OCI-LY7 (cell line): ENCODE measurements at regions not wholly inside any gene's neighbourhood (a gene's known extent, or its start where the extent isn't known, plus 50 kb on each side); places are given as distances from the start of the nearest gene placed in this dataset.
"Not testable (repeated sequence)": the region's sequence is repeated elsewhere in the genome, so short reads cannot be mapped to it uniquely, and the experiment has no call there.

Experiments used
- BruUV-seq: library from RNA; stranded (reverse); fragments of 400-500 nt; replicated peaks from 2 replicates; lab custom pipeline; 2021; lab: Mats Ljungman, UMichigan
- CTCF ChIA-PET: fragments of 300-600 bp; sonication (Branson Sonifier 250); formaldehyde crosslinking; loops from one replicate; lab custom pipeline; 2022; ENCODE audit warnings: antibody characterized with exemption; ENCODE audit not compliant: unreplicated experiment; lab: Charles Lee
- POLR2A ChIA-PET: fragments of 300-600 bp; sonication (Branson Sonifier 250); formaldehyde crosslinking; loops from one replicate; lab custom pipeline; 2022; ENCODE audit warnings: antibody characterized with exemption; lab: Charles Lee
- DNase-seq: peaks from one replicate; pipeline ENCODE4 v3.0.0-alpha.2; 2015; ENCODE audit warnings: low spot score
- H2AFZ ChIP-seq: fragments of 200-600 bp; sonication (generic), shearing (Covaris generic); 2 replicates; pipeline ENCODE4 v1.6.1; 2014; ENCODE audit warnings: mild to moderate bottlenecking, antibody characterized with exemption, low read length, moderate library complexity
- H3K27ac ChIP-seq: fragments of 200-600 bp; sonication (generic); 2 replicates; pipeline ENCODE4 v1.5.1; 2014; ENCODE audit warnings: mixed run types, low read depth, mild to moderate bottlenecking, moderate library complexity, low read length, inconsistent platforms; ENCODE audit not compliant: poor library complexity, severe bottlenecking
- H3K36me3 ChIP-seq: fragments of 200-600 bp; sonication (generic); 2 replicates; pipeline ENCODE4 v1.6.1; 2014; ENCODE audit warnings: mild to moderate bottlenecking, antibody characterized with exemption, low read length, moderate library complexity, mixed read lengths; ENCODE audit not compliant: insufficient read depth
- H3K4me1 ChIP-seq: fragments of 200-600 bp; sonication (generic); 2 replicates; pipeline ENCODE4 v1.5.1; 2014; ENCODE audit warnings: mild to moderate bottlenecking, low read length; ENCODE audit not compliant: insufficient read depth, poor library complexity, severe bottlenecking
- H3K4me2 ChIP-seq: fragments of 200-600 bp; sonication (generic); 2 replicates; pipeline ENCODE4 v1.6.1; 2014; ENCODE audit warnings: mild to moderate bottlenecking, low read length
- H3K4me3 ChIP-seq: fragments of 200-600 bp; sonication (generic); 2 replicates; pipeline ENCODE4 v1.5.1; 2014; ENCODE audit warnings: mild to moderate bottlenecking, low read depth, low read length; ENCODE audit not compliant: poor library complexity, severe bottlenecking
- H3K79me2 ChIP-seq: fragments of 200-600 bp; sonication (generic); 2 replicates; pipeline ENCODE4 v1.6.1; 2016; ENCODE audit warnings: low read depth, mild to moderate bottlenecking, low read length, moderate library complexity, mixed read lengths; ENCODE audit not compliant: insufficient read depth
- H3K9me2 ChIP-seq: fragments of 200-600 bp; sonication (generic); 2 replicates; pipeline ENCODE4 v1.6.1; 2016; ENCODE audit warnings: mild to moderate bottlenecking, low read length, mixed read lengths; ENCODE audit not compliant: insufficient read depth
- H3K9me3 ChIP-seq: fragments of 200-600 bp; sonication (generic); 2 replicates; pipeline ENCODE4 v1.6.1; 2014; ENCODE audit warnings: mild to moderate bottlenecking, mixed run types, low read length, mixed read lengths
- H4K20me1 ChIP-seq: fragments of 200-600 bp; sonication (generic); 2 replicates; pipeline ENCODE4 v1.6.1; 2014; ENCODE audit warnings: mild to moderate bottlenecking, antibody characterized with exemption, low read length, moderate library complexity, mixed read lengths; ENCODE audit not compliant: insufficient read depth
- intact Hi-C: fragments of 100-400 bp; cut with micrococcal nuclease; formaldehyde crosslinking; loops from one replicate; pipeline ENCODE4 v1.10.0; 2022; ENCODE audit not compliant: unreplicated experiment
- TF ChIP-seq, protein P1 (sequence below): fragments of 200-600 bp; sonication (generic); conservative IDR thresholded peaks from 2 replicates; pipeline ENCODE4 v1.5.1; 2014; ENCODE audit warnings: mild to moderate bottlenecking, antibody characterized with exemption, low read length, moderate library complexity, mixed read lengths

DNA sequence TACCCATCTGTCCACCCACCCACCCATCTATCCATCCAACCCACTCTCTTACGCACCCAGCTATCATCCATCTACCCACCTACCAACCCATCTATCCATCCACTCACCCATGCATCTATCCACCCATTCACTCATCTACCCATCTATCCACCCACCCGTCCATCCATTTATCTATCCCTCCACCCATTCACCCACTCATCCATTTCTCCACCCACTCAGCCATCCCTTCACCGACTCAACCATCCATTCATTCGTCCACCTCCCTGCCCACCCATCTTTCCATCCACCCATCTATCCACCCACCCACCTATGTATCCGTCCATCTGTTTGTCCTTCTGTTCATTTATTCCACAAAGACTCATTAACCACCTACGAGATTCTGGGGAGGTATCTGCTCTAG lies 103.3 kb downstream of the DEFB131A start:
- H3K4me3 ChIP-seq, H3K9me3 ChIP-seq, H3K4me2 ChIP-seq, BruUV-seq, H4K20me1 ChIP-seq, POLR2A ChIA-PET, H3K9me2 ChIP-seq, H3K79me2 ChIP-seq, H3K36me3 ChIP-seq, H3K4me1 ChIP-seq, DNase-seq, CTCF ChIA-PET, H2AFZ ChIP-seq, intact Hi-C loops, H3K27ac ChIP-seq: not testable (repeated sequence)

DNA sequence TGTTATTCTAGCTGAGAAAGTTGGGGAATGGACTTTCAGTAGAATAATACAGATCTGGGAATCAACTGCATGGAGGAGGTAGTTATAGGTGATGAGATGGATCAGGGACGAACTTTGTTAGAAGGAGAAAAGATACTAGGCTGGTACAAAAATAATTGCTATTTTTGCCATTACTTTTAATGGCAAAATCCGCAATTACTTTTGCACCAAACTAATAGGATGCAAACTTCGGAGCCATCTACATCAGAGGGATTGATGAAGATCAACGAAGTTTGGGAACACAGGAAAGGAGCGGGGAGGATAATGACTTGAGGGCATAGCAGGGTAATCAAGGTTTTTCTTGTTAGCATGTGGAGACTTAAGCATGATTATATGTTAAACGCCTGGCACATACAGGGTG lies 111.9 kb downstream of the DEFB131A start:
- H3K4me3 ChIP-seq, H3K4me1 ChIP-seq, H3K9me3 ChIP-seq, H3K4me2 ChIP-seq, H3K27ac ChIP-seq, H3K9me2 ChIP-seq, H2AFZ ChIP-seq, BruUV-seq, CTCF ChIA-PET, POLR2A ChIA-PET, H3K79me2 ChIP-seq, H4K20me1 ChIP-seq, DNase-seq, intact Hi-C loops, H3K36me3 ChIP-seq: not testable (repeated sequence)

DNA sequence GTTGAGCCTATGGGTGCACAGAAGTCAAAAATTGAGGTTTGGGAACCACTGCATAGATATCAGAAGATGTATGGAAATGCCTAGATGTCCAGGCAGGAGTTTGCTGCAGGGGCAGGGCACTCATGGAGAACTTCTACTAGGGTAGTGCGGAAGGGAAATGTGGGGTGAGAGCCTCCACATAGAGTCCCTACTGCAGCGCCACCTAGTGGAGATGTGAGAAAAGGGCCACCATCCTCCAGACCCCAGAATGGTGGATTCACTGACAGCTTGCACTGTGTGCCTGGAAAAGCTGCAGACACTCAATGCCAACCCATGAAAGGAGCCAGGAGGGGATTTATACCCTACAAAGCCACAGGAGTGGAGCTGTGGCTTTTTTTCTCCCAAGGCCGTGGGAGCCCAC lies 133.7 kb downstream of the DEFB131A start:
- intact Hi-C loops, H3K9me2 ChIP-seq, H4K20me1 ChIP-seq, H3K79me2 ChIP-seq, H3K9me3 ChIP-seq, CTCF ChIA-PET, BruUV-seq, H3K4me3 ChIP-seq, H3K4me1 ChIP-seq, H3K36me3 ChIP-seq, H3K4me2 ChIP-seq, POLR2A ChIA-PET, H2AFZ ChIP-seq, H3K27ac ChIP-seq: not testable (repeated sequence)
- TF ChIP-seq, protein P1, sequence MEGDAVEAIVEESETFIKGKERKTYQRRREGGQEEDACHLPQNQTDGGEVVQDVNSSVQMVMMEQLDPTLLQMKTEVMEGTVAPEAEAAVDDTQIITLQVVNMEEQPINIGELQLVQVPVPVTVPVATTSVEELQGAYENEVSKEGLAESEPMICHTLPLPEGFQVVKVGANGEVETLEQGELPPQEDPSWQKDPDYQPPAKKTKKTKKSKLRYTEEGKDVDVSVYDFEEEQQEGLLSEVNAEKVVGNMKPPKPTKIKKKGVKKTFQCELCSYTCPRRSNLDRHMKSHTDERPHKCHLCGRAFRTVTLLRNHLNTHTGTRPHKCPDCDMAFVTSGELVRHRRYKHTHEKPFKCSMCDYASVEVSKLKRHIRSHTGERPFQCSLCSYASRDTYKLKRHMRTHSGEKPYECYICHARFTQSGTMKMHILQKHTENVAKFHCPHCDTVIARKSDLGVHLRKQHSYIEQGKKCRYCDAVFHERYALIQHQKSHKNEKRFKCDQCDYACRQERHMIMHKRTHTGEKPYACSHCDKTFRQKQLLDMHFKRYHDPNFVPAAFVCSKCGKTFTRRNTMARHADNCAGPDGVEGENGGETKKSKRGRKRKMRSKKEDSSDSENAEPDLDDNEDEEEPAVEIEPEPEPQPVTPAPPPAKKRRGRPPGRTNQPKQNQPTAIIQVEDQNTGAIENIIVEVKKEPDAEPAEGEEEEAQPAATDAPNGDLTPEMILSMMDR, result peak; percentile 61
- DNase-seq, result peak; percentile 0

DNA sequence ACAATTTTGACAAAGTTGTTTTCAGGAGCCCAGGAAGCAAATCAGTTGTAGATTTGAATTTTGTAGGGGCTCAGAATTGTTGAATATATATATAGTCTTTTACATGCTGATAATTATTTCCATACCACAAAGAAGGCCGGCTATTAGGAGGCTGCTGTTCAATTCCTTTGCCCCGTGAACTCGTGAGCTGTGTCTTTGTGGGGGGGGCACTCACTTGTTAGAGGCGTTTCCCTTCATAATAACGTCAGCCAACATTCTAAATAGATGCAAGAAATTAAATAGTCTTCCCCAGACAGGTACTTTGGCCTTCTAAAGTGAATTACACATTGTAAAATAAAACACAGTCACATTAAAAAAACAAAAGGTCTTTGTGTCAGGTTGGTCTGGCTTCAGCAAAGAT lies 138.7 kb downstream of the DEFB131A start:
- H2AFZ ChIP-seq, DNase-seq, H3K79me2 ChIP-seq, H3K27ac ChIP-seq, BruUV-seq, H3K4me2 ChIP-seq, POLR2A ChIA-PET, H3K4me1 ChIP-seq, H3K9me2 ChIP-seq, intact Hi-C loops, H3K4me3 ChIP-seq, CTCF ChIA-PET, H4K20me1 ChIP-seq, H3K36me3 ChIP-seq, H3K9me3 ChIP-seq: not testable (repeated sequence)
